H9 (cell line): ENCODE measurements at regions not wholly inside any gene's neighbourhood (a gene's known extent, or its start where the extent isn't known, plus 50 kb on each side); places are given as distances from the start of the nearest gene placed in this dataset.

ENCODE experiments used
- DNase-seq: peaks from one replicate; pipeline ENCODE4 v3.0.0-alpha.2; 2017
- H2AFZ ChIP-seq: one replicate; pipeline ENCODE4 v1.6.1; 2013; ENCODE audit warnings: mild to moderate bottlenecking, low read length, control low read depth, moderate library complexity
- H2AK5ac ChIP-seq: 2 replicates; pipeline ENCODE4 v1.6.1; 2013; ENCODE audit warnings: low read length, control low read depth, mixed read lengths; ENCODE audit not compliant: insufficient read length
- H2BK120ac ChIP-seq: one replicate; pipeline ENCODE4 v1.6.1; 2013; ENCODE audit warnings: low read depth, mild to moderate bottlenecking, low read length, control low read depth, inconsistent platforms; ENCODE audit not compliant: poor library complexity, severe bottlenecking
- H2BK12ac ChIP-seq: 2 replicates; pipeline ENCODE4 v1.6.1; 2013; ENCODE audit warnings: low read length, control low read depth, mixed read lengths, low read depth; ENCODE audit not compliant: insufficient read length
- H2BK15ac ChIP-seq: 2 replicates; pipeline ENCODE4 v1.6.1; 2013; ENCODE audit warnings: low read depth, low read length, control low read depth
- H2BK20ac ChIP-seq: one replicate; pipeline ENCODE4 v1.6.1; 2013; ENCODE audit warnings: low read depth, mild to moderate bottlenecking, low read length, control low read depth, inconsistent platforms; ENCODE audit not compliant: poor library complexity, severe bottlenecking
- H2BK5ac ChIP-seq: 2 replicates; pipeline ENCODE4 v1.6.1; 2013; ENCODE audit warnings: low read length, control low read depth, mixed read lengths; ENCODE audit not compliant: insufficient read length
- H3K14ac ChIP-seq: 2 replicates; pipeline ENCODE4 v1.6.1; 2013; ENCODE audit warnings: low read length, control low read depth; ENCODE audit not compliant: insufficient read depth
- H3K18ac ChIP-seq: 2 replicates; pipeline ENCODE4 v1.6.1; 2013; ENCODE audit warnings: low read depth, mild to moderate bottlenecking, mixed read lengths, low read length, control low read depth; ENCODE audit not compliant: insufficient read length
- H3K23ac ChIP-seq: 2 replicates; pipeline ENCODE4 v1.6.1; 2013; ENCODE audit warnings: low read length, control low read depth, mixed read lengths, low read depth; ENCODE audit not compliant: insufficient read length
- H3K23me2 ChIP-seq: 2 replicates; pipeline ENCODE4 v1.6.1; 2013; ENCODE audit warnings: low read depth, mild to moderate bottlenecking, mixed read lengths, low read length, control low read depth; ENCODE audit not compliant: insufficient read length, poor library complexity, severe bottlenecking
- H3K27ac ChIP-seq: 2 replicates; pipeline ENCODE4 v1.5.1; 2013; ENCODE audit warnings: low read length, control low read depth, mixed read lengths, low read depth; ENCODE audit not compliant: insufficient read length
- H3K27me3 ChIP-seq: 2 replicates; pipeline ENCODE4 v1.6.1; 2013; ENCODE audit warnings: low read length, control low read depth, inconsistent platforms; ENCODE audit not compliant: insufficient read depth
- H3K4ac ChIP-seq: 2 replicates; pipeline ENCODE4 v1.6.1; 2013; ENCODE audit warnings: low read depth, mild to moderate bottlenecking, control low read depth, inconsistent platforms, low read length, moderate library complexity
- H3K4me1 ChIP-seq: 2 replicates; pipeline ENCODE4 v1.6.1; 2013; ENCODE audit warnings: low read length, control low read depth, inconsistent platforms; ENCODE audit not compliant: insufficient read depth
- H3K4me2 ChIP-seq: 2 replicates; pipeline ENCODE4 v1.6.1; 2013; ENCODE audit warnings: low read length, control low read depth, mixed read lengths; ENCODE audit not compliant: insufficient read length, insufficient read depth
- H3K56ac ChIP-seq: 2 replicates; pipeline ENCODE4 v1.6.1; 2013; ENCODE audit warnings: low read depth, mild to moderate bottlenecking, mixed read lengths, low read length, control low read depth; ENCODE audit not compliant: insufficient read length
- H3K79me1 ChIP-seq: 2 replicates; pipeline ENCODE4 v1.6.1; 2013; ENCODE audit warnings: low read depth, mild to moderate bottlenecking, moderate library complexity, low read length, control low read depth, inconsistent platforms; ENCODE audit not compliant: insufficient read depth, poor library complexity, severe bottlenecking
- H3K79me2 ChIP-seq: 2 replicates; pipeline ENCODE4 v1.6.1; 2013; ENCODE audit warnings: low read length, control low read depth, inconsistent platforms; ENCODE audit not compliant: insufficient read depth
- H3K9ac ChIP-seq: 2 replicates; pipeline ENCODE4 v1.6.1; 2013; ENCODE audit warnings: low read length, control low read depth, mixed read lengths; ENCODE audit not compliant: insufficient read length; ENCODE audit errors: extremely low read depth
- H3K9me3 ChIP-seq: one replicate; pipeline ENCODE4 v1.6.1; 2013; ENCODE audit warnings: low read depth, low read length, inconsistent platforms; ENCODE audit not compliant: control insufficient read depth
- H3T11ph ChIP-seq: one replicate; pipeline ENCODE4 v1.6.1; 2013; ENCODE audit warnings: mild to moderate bottlenecking, low read length, control low read depth, inconsistent platforms
- H4K20me1 ChIP-seq: one replicate; pipeline ENCODE4 v1.6.1; 2013; ENCODE audit not compliant: control insufficient read depth, insufficient read length, insufficient read depth
- H4K5ac ChIP-seq: 2 replicates; pipeline ENCODE4 v1.6.1; 2013; ENCODE audit warnings: low read depth, mild to moderate bottlenecking, mixed read lengths, low read length, control low read depth; ENCODE audit not compliant: insufficient read length
- H4K8ac ChIP-seq: replicated peaks from 2 replicates; pipeline ENCODE4 v1.6.1; 2013; ENCODE audit warnings: low read length, control low read depth, mixed read lengths, low read depth; ENCODE audit not compliant: insufficient read length
- H4K91ac ChIP-seq: 2 replicates; pipeline ENCODE4 v1.6.1; 2013; ENCODE audit warnings: low read depth, mild to moderate bottlenecking, moderate library complexity, mixed read lengths, low read length, control low read depth; ENCODE audit not compliant: insufficient read length
- H3K27ac Mint-ChIP-seq, 3 experiments: 2 replicates in 2 of 3; 3 replicates in 1 of 3; pipeline ENCODE4 v1.8.0; 2020 to 2021; ENCODE audit warnings: mixed read lengths in 3 of 3, mild to moderate bottlenecking in 1 of 3, moderate library complexity in 1 of 3
- H3K27me3 Mint-ChIP-seq: 2 replicates; pipeline ENCODE4 v1.8.0; 2021; ENCODE audit warnings: low read depth, mild to moderate bottlenecking, moderate library complexity, mixed read lengths
- H3K36me3 Mint-ChIP-seq, 3 experiments: 2 replicates in 2 of 3; 3 replicates in 1 of 3; pipeline ENCODE4 v1.8.0; 2020 to 2021; ENCODE audit warnings: low read depth in 3 of 3, mixed read lengths in 3 of 3; ENCODE audit not compliant: insufficient read depth in 1 of 3
- H3K4me1 Mint-ChIP-seq, 2 experiments: 2 replicates each; pipeline ENCODE4 v1.8.0; 2020; ENCODE audit warnings: mixed read lengths in 2 of 2
- H3K4me3 Mint-ChIP-seq, 2 experiments: 2 replicates in 1 of 2; 3 replicates in 1 of 2; pipeline ENCODE4 v1.8.0; 2020 to 2021; ENCODE audit warnings: mild to moderate bottlenecking in 2 of 2, mixed read lengths in 2 of 2, moderate library complexity in 1 of 2
- H3K9me3 Mint-ChIP-seq, 2 experiments: 2 replicates in 1 of 2; 3 replicates in 1 of 2; pipeline ENCODE4 v1.8.0; 2020; ENCODE audit warnings: mild to moderate bottlenecking in 2 of 2, mixed read lengths in 2 of 2, moderate library complexity in 1 of 2
- WGBS: extraction: QIAGEN DNeasy Blood & Tissue Kit; methylation state at CpG from one replicate; pipeline ENCODE4 v1.1.7; 2013; ENCODE audit warnings: missing lambda C conversion rate, low lambda C conversion rate, mixed read lengths; ENCODE audit not compliant: insufficient read length; ENCODE audit errors: extremely low coverage; 5-methylcytosine and 5-hydroxymethylcytosine counted together
- TF ChIP-seq, protein P1 (sequence below): fragments of 200-600 bp; sonication (generic); conservative IDR thresholded peaks from 3 replicates; pipeline ENCODE4 v1.8.0; 2021; ENCODE audit warnings: antibody characterized with exemption, mild to moderate bottlenecking

DNA sequence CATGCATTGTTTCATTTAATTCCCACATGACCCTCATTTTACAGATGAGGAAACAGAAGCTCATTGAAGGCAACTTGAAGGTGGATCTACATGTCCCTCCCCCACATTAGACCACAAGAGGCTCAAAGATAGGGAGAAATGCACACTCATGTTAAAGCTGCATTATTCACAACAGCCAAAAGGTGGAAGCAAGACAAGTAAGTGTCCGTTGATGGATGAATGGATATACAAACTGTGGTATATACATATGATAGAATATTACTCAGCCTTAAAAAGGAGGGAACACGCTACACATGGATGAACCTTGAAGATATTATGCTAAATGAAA lies 149.7 kb upstream of the JUN start:
- Histone ChIP-seq H4K20me1 (no peaks in the 10 kb centered on the region), H3K18ac (no peak overlapping the region), H2BK20ac (no peak overlapping the region), H3K56ac (no peak overlapping the region), H4K91ac (no peak overlapping the region), H3K9me3 (no peaks in the 10 kb centered on the region), H3K23me2 (no peaks in the 10 kb centered on the region), H2BK5ac (no peak overlapping the region), H2BK120ac (no peak overlapping the region), H3K4ac (no peak overlapping the region), H3K4me2 (no peak overlapping the region), H2BK15ac (no peak overlapping the region), H3K23ac (no peak overlapping the region), H3K27me3 (no peaks in the 10 kb centered on the region), H3K27ac (no peak overlapping the region), H3K79me2 (no peaks in the 10 kb centered on the region), H3K14ac (no peak overlapping the region), H4K8ac (no peak overlapping the region), H3K79me1 (no peaks in the 10 kb centered on the region), H2AFZ (no peak overlapping the region), H3K9ac (no peak overlapping the region), H2BK12ac (no peak overlapping the region), H3K4me1 (no peaks in the 10 kb centered on the region; the same call in 1 of the 2 replicates), H2AK5ac (no peak overlapping the region), H3T11ph (no peak overlapping the region), H4K5ac (no peak overlapping the region)
- peaks cover 6 to 11% of the 10 kb centered on the region in 2 experiments for H3K4me1 Mint-ChIP-seq
- H3K9me3 Mint-ChIP-seq = no peaks in the 10 kb centered on the region
- H3K36me3 Mint-ChIP-seq = no peaks in the 10 kb centered on the region
- TF ChIP-seq, protein P1, sequence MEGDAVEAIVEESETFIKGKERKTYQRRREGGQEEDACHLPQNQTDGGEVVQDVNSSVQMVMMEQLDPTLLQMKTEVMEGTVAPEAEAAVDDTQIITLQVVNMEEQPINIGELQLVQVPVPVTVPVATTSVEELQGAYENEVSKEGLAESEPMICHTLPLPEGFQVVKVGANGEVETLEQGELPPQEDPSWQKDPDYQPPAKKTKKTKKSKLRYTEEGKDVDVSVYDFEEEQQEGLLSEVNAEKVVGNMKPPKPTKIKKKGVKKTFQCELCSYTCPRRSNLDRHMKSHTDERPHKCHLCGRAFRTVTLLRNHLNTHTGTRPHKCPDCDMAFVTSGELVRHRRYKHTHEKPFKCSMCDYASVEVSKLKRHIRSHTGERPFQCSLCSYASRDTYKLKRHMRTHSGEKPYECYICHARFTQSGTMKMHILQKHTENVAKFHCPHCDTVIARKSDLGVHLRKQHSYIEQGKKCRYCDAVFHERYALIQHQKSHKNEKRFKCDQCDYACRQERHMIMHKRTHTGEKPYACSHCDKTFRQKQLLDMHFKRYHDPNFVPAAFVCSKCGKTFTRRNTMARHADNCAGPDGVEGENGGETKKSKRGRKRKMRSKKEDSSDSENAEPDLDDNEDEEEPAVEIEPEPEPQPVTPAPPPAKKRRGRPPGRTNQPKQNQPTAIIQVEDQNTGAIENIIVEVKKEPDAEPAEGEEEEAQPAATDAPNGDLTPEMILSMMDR = no peak
- no peak overlapping the region for H3K4me3 Mint-ChIP-seq
- WGBS = no CpG with 5 or more reads among the region's 2 CpGs
- DNase-seq = no peak
- H3K27ac Mint-ChIP-seq = no peak overlapping the region
- H3K27me3 Mint-ChIP-seq = peaks cover 2% of the 10 kb centered on the region; the same call in 1 of the 2 replicates
